ENCODE measurements at regions not wholly inside any gene's neighbourhood (a gene's known extent, or its start where the extent isn't known, plus 50 kb on each side); places are given as distances from the start of the nearest gene placed in this dataset.

DNA sequence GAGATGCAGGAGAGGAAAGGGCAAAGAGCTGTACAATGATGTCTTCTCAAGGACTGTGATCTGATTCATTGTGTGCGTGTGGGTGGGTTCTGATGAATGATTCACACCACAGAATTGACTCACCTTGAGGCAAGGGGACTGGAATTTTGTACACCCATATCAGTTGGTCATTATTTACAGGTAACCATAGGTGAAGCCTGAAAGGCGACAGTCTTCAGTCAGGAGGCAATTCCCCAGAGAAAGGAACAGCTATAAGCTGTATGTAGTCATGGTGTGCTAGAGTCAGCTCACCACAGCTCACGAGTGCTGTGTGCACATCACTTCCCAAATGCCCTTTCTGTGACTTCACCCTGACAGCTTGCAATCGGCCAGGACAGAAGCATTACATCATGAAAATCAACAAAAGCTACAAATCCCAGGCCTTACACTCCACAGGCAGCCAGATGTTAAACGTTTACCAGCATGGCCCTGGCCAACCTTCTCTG lies 87.6 kb upstream of the RPS23 start:
- no peak overlapping the region for H2AFZ ChIP-seq (ENCODE audit: low read length)
- intact Hi-C loops (cut with micrococcal nuclease; ENCODE audit: unreplicated experiment), result no loop called here
- TF ChIP-seq EZH2phosphoT487 (IDR thresholded peaks at IDR 0.05; ENCODE audit: borderline replicate concordance, low read depth, low read length) (no peak), CTCF (conservative IDR thresholded peaks at IDR 0.05; ENCODE audit: low read length) (no peak)

GRCh38 chr5:82365026-82365425 lies 86.9 kb upstream of the RPS23 start:
- Histone ChIP-seq H3K27ac (ENCODE audit: low read depth, low read length, poor library complexity, severe bottlenecking) (no peak overlapping the region), H3K79me2 (ENCODE audit: insufficient read depth, low read depth, low read length) (no peaks in the 10 kb centered on the region), H3K9me2 (ENCODE audit: insufficient read depth, low read length) (no peaks in the 10 kb centered on the region), H2AFZ (ENCODE audit: low read length) (no peak overlapping the region), H4K20me1 (ENCODE audit: insufficient read depth, low read length) (no peaks in the 10 kb centered on the region), H3K36me3 (ENCODE audit: insufficient read depth, low read length) (no peaks in the 10 kb centered on the region), H3K4me3 (ENCODE audit: low read depth, low read length, poor library complexity, severe bottlenecking) (no peak overlapping the region), H3K9me3 (ENCODE audit: low read length) (no peaks in the 10 kb centered on the region), H3K4me1 (ENCODE audit: insufficient read depth, low read length, poor library complexity, severe bottlenecking) (no peaks in the 10 kb centered on the region), H3K4me2 (ENCODE audit: low read length) (no peak overlapping the region)
- intact Hi-C loops (cut with micrococcal nuclease; ENCODE audit: unreplicated experiment), result no loop called here
- DNase-seq (ENCODE audit: low spot score), result no peak
- POLR2A ChIA-PET, result no interaction called here
- CTCF ChIA-PET (ENCODE audit: unreplicated experiment), result no interaction called here
- no peak for TF ChIP-seq EZH2phosphoT487 (IDR thresholded peaks at IDR 0.05; ENCODE audit: borderline replicate concordance, low read depth, low read length)
- no peak for TF ChIP-seq CTCF (conservative IDR thresholded peaks at IDR 0.05; ENCODE audit: low read length)
- no TSS peak for BruUV-seq (replicated peaks)

More for the DNA sequence above, 87.6 kb upstream of the RPS23 start:
- H4K20me1 ChIP-seq (ENCODE audit: insufficient read depth, low read length), result no peaks in the 10 kb centered on the region
- no peak overlapping the region for H3K4me3 ChIP-seq (ENCODE audit: low read depth, low read length, poor library complexity, severe bottlenecking)
- no TSS peak for BruUV-seq (replicated peaks)
- ChIA-PET CTCF (ENCODE audit: unreplicated experiment) (no interaction called here), POLR2A (no interaction called here)
- H3K9me2 ChIP-seq (ENCODE audit: insufficient read depth, low read length), result no peaks in the 10 kb centered on the region
- H3K27ac ChIP-seq (ENCODE audit: low read depth, low read length, poor library complexity, severe bottlenecking), result no peak overlapping the region
- no peaks in the 10 kb centered on the region for H3K9me3 ChIP-seq (ENCODE audit: low read length)
- H3K79me2 ChIP-seq (ENCODE audit: insufficient read depth, low read depth, low read length), result no peaks in the 10 kb centered on the region
- no peak overlapping the region for H3K4me2 ChIP-seq (ENCODE audit: low read length)
- H3K36me3 ChIP-seq (ENCODE audit: insufficient read depth, low read length), result no peaks in the 10 kb centered on the region
- DNase-seq (ENCODE audit: low spot score), result no peak
- no peaks in the 10 kb centered on the region for H3K4me1 ChIP-seq (ENCODE audit: insufficient read depth, low read length, poor library complexity, severe bottlenecking)

DNA sequence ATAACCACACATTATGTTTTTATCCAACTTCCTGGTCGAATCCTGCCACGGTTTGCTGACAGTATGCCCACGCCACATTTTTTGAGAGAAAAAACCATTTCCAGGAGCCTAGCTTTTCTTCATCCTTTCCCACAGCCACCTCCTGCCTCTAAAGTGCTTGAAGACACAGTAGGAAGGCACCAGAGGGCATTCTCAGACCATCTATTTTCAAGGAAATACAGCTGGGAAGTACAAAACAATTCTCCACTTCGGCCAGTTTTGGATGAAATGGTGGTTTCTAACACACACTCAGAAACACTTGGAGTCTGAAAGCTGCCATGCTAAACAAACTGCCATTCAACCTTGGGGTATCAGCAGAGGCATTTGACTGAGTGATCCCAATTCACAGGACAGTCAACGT lies 86.3 kb upstream of the RPS23 start:
- Histone ChIP-seq H3K27ac (ENCODE audit: low read depth, low read length, poor library complexity, severe bottlenecking) (no peak overlapping the region), H3K9me3 (ENCODE audit: low read length) (no peaks in the 10 kb centered on the region), H3K9me2 (ENCODE audit: insufficient read depth, low read length) (no peaks in the 10 kb centered on the region), H3K79me2 (ENCODE audit: insufficient read depth, low read depth, low read length) (no peaks in the 10 kb centered on the region), H3K4me1 (ENCODE audit: insufficient read depth, low read length, poor library complexity, severe bottlenecking) (no peaks in the 10 kb centered on the region), H2AFZ (ENCODE audit: low read length) (no peak overlapping the region), H3K4me2 (ENCODE audit: low read length) (no peak overlapping the region), H3K4me3 (ENCODE audit: low read depth, low read length, poor library complexity, severe bottlenecking) (no peak overlapping the region), H4K20me1 (ENCODE audit: insufficient read depth, low read length) (no peaks in the 10 kb centered on the region), H3K36me3 (ENCODE audit: insufficient read depth, low read length) (no peaks in the 10 kb centered on the region)
- ChIA-PET CTCF (ENCODE audit: unreplicated experiment) (no interaction called here), POLR2A (no interaction called here)
- TF ChIP-seq CTCF (conservative IDR thresholded peaks at IDR 0.05; ENCODE audit: low read length) (no peak), EZH2phosphoT487 (IDR thresholded peaks at IDR 0.05; ENCODE audit: borderline replicate concordance, low read depth, low read length) (no peak)
- BruUV-seq (replicated peaks), result no TSS peak
- no peak for DNase-seq (ENCODE audit: low spot score)
- intact Hi-C loops (cut with micrococcal nuclease; ENCODE audit: unreplicated experiment), result no loop called here
